Tibial nerve (tissue), 4 donors: ENCODE measurements at regions not wholly inside any gene's neighbourhood (a gene's known extent, or its start where the extent isn't known, plus 50 kb on each side); places are given as distances from the start of the nearest gene placed in this dataset.

Experiments used
- DNase-seq, 2 donors: peaks; one replicate each; pipeline ENCODE4 v3.0.0-alpha.2; 2019; ENCODE audit warnings: low spot score in 2 of 2
- H3K27ac ChIP-seq, 4 donors: fragments of 200-600 bp; sonication (generic) in 3 of 4; one replicate each; pipeline ENCODE4 v1.5.1; 2017 to 2019; ENCODE audit warnings: mild to moderate bottlenecking in 1 of 4
- H3K27me3 ChIP-seq, 2 donors: fragments of 200-600 bp; sonication (generic) in 1 of 2; one replicate each; pipeline versions ENCODE4 v1.5.1 to v1.6.0; 2017 to 2019
- H3K36me3 ChIP-seq, 3 donors: fragments of 200-600 bp; sonication (generic); one replicate each; pipeline ENCODE4 v1.5.1; 2018 to 2019
- H3K4me1 ChIP-seq, 4 donors: fragments of 200-600 bp; sonication (generic) in 3 of 4; one replicate each; pipeline ENCODE4 v1.5.1; 2017 to 2019
- H3K4me3 ChIP-seq, 4 donors: fragments of 200-600 bp; sonication (generic) in 3 of 4; one replicate each; pipeline ENCODE4 v1.5.1; 2017 to 2019; ENCODE audit warnings: mild to moderate bottlenecking in 1 of 4, moderate library complexity in 1 of 4
- H3K9me3 ChIP-seq, 4 donors: fragments of 200-600 bp; sonication (generic) in 3 of 4; one replicate each; pipeline ENCODE4 v1.5.1; 2017 to 2019
- CTCF ChIP-seq, 5 experiments: fragments of 200-600 bp in 3 of 5; fragments of 450-650 bp in 2 of 5; sonication (generic) in 3 of 5; IDR thresholded peaks; one replicate each; pipeline ENCODE4 v1.5.1; 2016 to 2019; ENCODE audit warnings: antibody characterized with exemption in 5 of 5, mild to moderate bottlenecking in 3 of 5, moderate library complexity in 2 of 5
- EP300 ChIP-seq, 2 donors: sonication (generic); formaldehyde crosslinking; IDR thresholded peaks; one replicate each; pipeline ENCODE4 v1.6.1; 2017; ENCODE audit warnings: antibody characterized with exemption in 2 of 2, mild to moderate bottlenecking in 1 of 2
- POLR2A ChIP-seq, 2 donors: fragments of 450-650 bp; IDR thresholded peaks; one replicate each; pipeline ENCODE4 v1.6.1; 2017; ENCODE audit warnings: antibody characterized with exemption in 2 of 2, mild to moderate bottlenecking in 2 of 2, moderate library complexity in 2 of 2
- whole genome bisulfite sequencing, 2 donors: methylation state at CpG; one replicate each; pipeline ENCODE4 v1.1.5; 2018; 5-methylcytosine and 5-hydroxymethylcytosine counted together

- no peak overlapping the region for H3K27ac ChIP-seq
- no peak for DNase-seq
- WGBS, 2 donors, result 76 to 79% methylated on average over 6 of the region's 6 CpGs
- H3K9me3 ChIP-seq, result no peaks in the 10 kb centered on the region
- H3K27me3 ChIP-seq, result no peaks in the 10 kb centered on the region
- no peaks in the 10 kb centered on the region for H3K4me1 ChIP-seq
- no peak for TF ChIP-seq EP300 (IDR thresholded peaks at IDR 0.05)
- no peak for TF ChIP-seq CTCF (IDR thresholded peaks at IDR 0.05)
- TF ChIP-seq POLR2A (IDR thresholded peaks at IDR 0.05), result no peak
- no peak overlapping the region for H3K4me3 ChIP-seq
- no peaks in the 10 kb centered on the region for H3K36me3 ChIP-seq
These were observed 163.9 kb upstream of the FRMD6 start for GRCh38 chr14:51487848-51488247.

- TF ChIP-seq CTCF (IDR thresholded peaks at IDR 0.05) (no peak), EP300 (IDR thresholded peaks at IDR 0.05) (no peak), POLR2A (IDR thresholded peaks at IDR 0.05) (no peak)
- Histone ChIP-seq H3K4me1 (no peaks in the 10 kb centered on the region), H3K36me3 (no peaks in the 10 kb centered on the region), H3K4me3 (no peak overlapping the region), H3K27me3 (no peaks in the 10 kb centered on the region), H3K9me3 (no peaks in the 10 kb centered on the region), H3K27ac (no peak overlapping the region)
- DNase-seq, result no peak
- 93 to 99% methylated on average over 6 of the region's 6 CpGs for WGBS, 2 donors
These were observed 163.0 kb upstream of the FRMD6 start for GRCh38 chr14:51488569-51489220.

GRCh38 chr14:51490205-51490604 is 161.5 kb upstream of the FRMD6 start:
- Histone ChIP-seq H3K27ac (no peak overlapping the region), H3K27me3 (no peaks in the 10 kb centered on the region), H3K9me3 (no peaks in the 10 kb centered on the region), H3K36me3 (no peaks in the 10 kb centered on the region), H3K4me3 (no peak overlapping the region), H3K4me1 (no peaks in the 10 kb centered on the region)
- DNase-seq, result no peak
- WGBS, 2 donors, result 63 to 68% methylated on average over 3 of the region's 3 CpGs
- TF ChIP-seq CTCF (IDR thresholded peaks at IDR 0.05) (no peak), EP300 (IDR thresholded peaks at IDR 0.05) (no peak)

- no peak overlapping the region for H3K4me3 ChIP-seq
- no peak for DNase-seq
- no peaks in the 10 kb centered on the region for H3K4me1 ChIP-seq
- H3K9me3 ChIP-seq, result no peaks in the 10 kb centered on the region
- H3K36me3 ChIP-seq, result no peaks in the 10 kb centered on the region
- 76 to 83% methylated on average over 3 of the region's 3 CpGs for WGBS, 2 donors
- H3K27ac ChIP-seq, result no peak overlapping the region
- TF ChIP-seq POLR2A (IDR thresholded peaks at IDR 0.05) (no peak), CTCF (IDR thresholded peaks at IDR 0.05) (no peak), EP300 (IDR thresholded peaks at IDR 0.05) (no peak)
- no peaks in the 10 kb centered on the region for H3K27me3 ChIP-seq
These were observed 160.6 kb upstream of the FRMD6 start for GRCh38 chr14:51491036-51491545.

GRCh38 chr14:51491776-51492175 is 159.9 kb upstream of the FRMD6 start:
- Histone ChIP-seq H3K27me3 (no peaks in the 10 kb centered on the region), H3K27ac (no peak overlapping the region), H3K4me1 (no peaks in the 10 kb centered on the region), H3K9me3 (peaks cover 0 to under 1% (median 0%) of the 10 kb centered on the region in 4 donors), H3K36me3 (no peaks in the 10 kb centered on the region), H3K4me3 (no peak overlapping the region)
- WGBS, 2 donors, result 77 to 89% methylated on average over 3 of the region's 3 CpGs
- no peak for DNase-seq
- TF ChIP-seq EP300 (IDR thresholded peaks at IDR 0.05) (no peak), CTCF (IDR thresholded peaks at IDR 0.05) (no peak), POLR2A (IDR thresholded peaks at IDR 0.05) (no peak)
